ENCODE measurements at regions not wholly inside any gene's neighbourhood (a gene's known extent, or its start where the extent isn't known, plus 50 kb on each side); places are given as distances from the start of the nearest gene placed in this dataset.

GRCh38 chr20:11181966-11182365 lies 508.2 kb upstream of the JAG1 start:
- H3K9me3 ChIP-seq (ENCODE audit: control insufficient read depth in 2 of 2, low read length in 2 of 2), result peaks cover 0 to 4% of the 10 kb centered on the region in 2 donors
- no peak overlapping the region for H3K27ac ChIP-seq (ENCODE audit: low read depth in 2 of 2, low read length in 2 of 2)
- H3K36me3 ChIP-seq (ENCODE audit: control insufficient read depth in 2 of 2, insufficient read depth in 2 of 2, low read length in 2 of 2), result no peaks in the 10 kb centered on the region
- H3K4me3 ChIP-seq (ENCODE audit: low read length in 2 of 2), result no peak overlapping the region
- H3K27me3 ChIP-seq (ENCODE audit: control insufficient read depth in 2 of 2, insufficient read depth in 2 of 2, low read length in 2 of 2), result no peaks in the 10 kb centered on the region
- no peak overlapping the region for H3K9ac ChIP-seq (ENCODE audit: low read depth in 1 of 2, low read length in 2 of 2)
- no peaks in the 10 kb centered on the region for H3K4me1 ChIP-seq (ENCODE audit: control insufficient read depth in 2 of 2, insufficient read depth in 2 of 2, low read length in 2 of 2)

GRCh38 chr20:11182720-11183119 lies 508.9 kb upstream of the JAG1 start:
- Histone ChIP-seq H3K27me3 (ENCODE audit: control insufficient read depth in 2 of 2, insufficient read depth in 2 of 2, low read length in 2 of 2) (no peaks in the 10 kb centered on the region), H3K9ac (ENCODE audit: low read depth in 1 of 2, low read length in 2 of 2) (no peak overlapping the region), H3K27ac (ENCODE audit: low read depth in 2 of 2, low read length in 2 of 2) (no peak overlapping the region), H3K9me3 (ENCODE audit: control insufficient read depth in 2 of 2, low read length in 2 of 2) (peaks cover 0 to 4% of the 10 kb centered on the region in 2 donors), H3K4me1 (ENCODE audit: control insufficient read depth in 2 of 2, insufficient read depth in 2 of 2, low read length in 2 of 2) (no peaks in the 10 kb centered on the region), H3K36me3 (ENCODE audit: control insufficient read depth in 2 of 2, insufficient read depth in 2 of 2, low read length in 2 of 2) (no peaks in the 10 kb centered on the region), H3K4me3 (ENCODE audit: low read length in 2 of 2) (no peak overlapping the region)

GRCh38 chr20:11186301-11187008 lies 512.7 kb upstream of the JAG1 start:
- Histone ChIP-seq H3K27ac (ENCODE audit: low read depth in 2 of 2, low read length in 2 of 2) (no peak overlapping the region), H3K4me1 (ENCODE audit: control insufficient read depth in 2 of 2, insufficient read depth in 2 of 2, low read length in 2 of 2) (no peaks in the 10 kb centered on the region), H3K27me3 (ENCODE audit: control insufficient read depth in 2 of 2, insufficient read depth in 2 of 2, low read length in 2 of 2) (no peaks in the 10 kb centered on the region), H3K9me3 (ENCODE audit: control insufficient read depth in 2 of 2, low read length in 2 of 2) (peaks cover 0 to 4% of the 10 kb centered on the region in 2 donors), H3K9ac (ENCODE audit: low read depth in 1 of 2, low read length in 2 of 2) (no peak overlapping the region), H3K4me3 (ENCODE audit: low read length in 2 of 2) (no peak overlapping the region), H3K36me3 (ENCODE audit: control insufficient read depth in 2 of 2, insufficient read depth in 2 of 2, low read length in 2 of 2) (no peaks in the 10 kb centered on the region)

GRCh38 chr20:11188843-11189603 lies 515.2 kb upstream of the JAG1 start:
- H3K27me3 ChIP-seq (ENCODE audit: control insufficient read depth in 2 of 2, insufficient read depth in 2 of 2, low read length in 2 of 2), result no peaks in the 10 kb centered on the region
- H3K4me1 ChIP-seq (ENCODE audit: control insufficient read depth in 2 of 2, insufficient read depth in 2 of 2, low read length in 2 of 2), result no peaks in the 10 kb centered on the region
- H3K9ac ChIP-seq (ENCODE audit: low read depth in 1 of 2, low read length in 2 of 2), result no peak overlapping the region
- H3K4me3 ChIP-seq (ENCODE audit: low read length in 2 of 2), result no peak overlapping the region
- peaks cover 0 to 4% of the 10 kb centered on the region in 2 donors for H3K9me3 ChIP-seq (ENCODE audit: control insufficient read depth in 2 of 2, low read length in 2 of 2)
- no peak overlapping the region for H3K27ac ChIP-seq (ENCODE audit: low read depth in 2 of 2, low read length in 2 of 2)
- H3K36me3 ChIP-seq (ENCODE audit: control insufficient read depth in 2 of 2, insufficient read depth in 2 of 2, low read length in 2 of 2), result no peaks in the 10 kb centered on the region

- no peak overlapping the region for H3K9ac ChIP-seq (ENCODE audit: low read depth in 1 of 2, low read length in 2 of 2)
- H3K27me3 ChIP-seq (ENCODE audit: control insufficient read depth in 2 of 2, insufficient read depth in 2 of 2, low read length in 2 of 2), result no peaks in the 10 kb centered on the region
- no peaks in the 10 kb centered on the region for H3K36me3 ChIP-seq (ENCODE audit: control insufficient read depth in 2 of 2, insufficient read depth in 2 of 2, low read length in 2 of 2)
- no peak overlapping the region for H3K27ac ChIP-seq (ENCODE audit: low read depth in 2 of 2, low read length in 2 of 2)
- peaks cover 0 to 4% of the 10 kb centered on the region in 2 donors for H3K4me1 ChIP-seq (ENCODE audit: control insufficient read depth in 2 of 2, insufficient read depth in 2 of 2, low read length in 2 of 2)
- no peaks in the 10 kb centered on the region for H3K9me3 ChIP-seq (ENCODE audit: control insufficient read depth in 2 of 2, low read length in 2 of 2)
- H3K4me3 ChIP-seq (ENCODE audit: low read length in 2 of 2), result no peak overlapping the region
These were observed 516.9 kb upstream of the JAG1 start for GRCh38 chr20:11190741-11191140.

GRCh38 chr20:11192106-11192505 lies 518.3 kb upstream of the JAG1 start:
- no peaks in the 10 kb centered on the region for H3K9me3 ChIP-seq (ENCODE audit: control insufficient read depth in 2 of 2, low read length in 2 of 2)
- H3K27ac ChIP-seq (ENCODE audit: low read depth in 2 of 2, low read length in 2 of 2), result no peak overlapping the region
- no peaks in the 10 kb centered on the region for H3K36me3 ChIP-seq (ENCODE audit: control insufficient read depth in 2 of 2, insufficient read depth in 2 of 2, low read length in 2 of 2)
- H3K4me3 ChIP-seq (ENCODE audit: low read length in 2 of 2), result no peak overlapping the region
- H3K4me1 ChIP-seq (ENCODE audit: control insufficient read depth in 2 of 2, insufficient read depth in 2 of 2, low read length in 2 of 2), result peaks cover 0 to 4% of the 10 kb centered on the region in 2 donors
- no peak overlapping the region for H3K9ac ChIP-seq (ENCODE audit: low read depth in 1 of 2, low read length in 2 of 2)
- no peaks in the 10 kb centered on the region for H3K27me3 ChIP-seq (ENCODE audit: control insufficient read depth in 2 of 2, insufficient read depth in 2 of 2, low read length in 2 of 2)

- no peaks in the 10 kb centered on the region for H3K9me3 ChIP-seq (ENCODE audit: control insufficient read depth in 2 of 2, low read length in 2 of 2)
- H3K4me1 ChIP-seq (ENCODE audit: control insufficient read depth in 2 of 2, insufficient read depth in 2 of 2, low read length in 2 of 2), result peaks cover 0 to 4% of the 10 kb centered on the region in 2 donors
- H3K27me3 ChIP-seq (ENCODE audit: control insufficient read depth in 2 of 2, insufficient read depth in 2 of 2, low read length in 2 of 2), result no peaks in the 10 kb centered on the region
- no peak overlapping the region for H3K27ac ChIP-seq (ENCODE audit: low read depth in 2 of 2, low read length in 2 of 2)
- H3K4me3 ChIP-seq (ENCODE audit: low read length in 2 of 2), result no peak overlapping the region
- no peaks in the 10 kb centered on the region for H3K36me3 ChIP-seq (ENCODE audit: control insufficient read depth in 2 of 2, insufficient read depth in 2 of 2, low read length in 2 of 2)
- H3K9ac ChIP-seq (ENCODE audit: low read depth in 1 of 2, low read length in 2 of 2), result no peak overlapping the region
These were observed 519.4 kb upstream of the JAG1 start for GRCh38 chr20:11193241-11193640.

- Histone ChIP-seq H3K4me3 (ENCODE audit: low read length in 2 of 2) (no peak overlapping the region), H3K9ac (ENCODE audit: low read depth in 1 of 2, low read length in 2 of 2) (no peak overlapping the region), H3K36me3 (ENCODE audit: control insufficient read depth in 2 of 2, insufficient read depth in 2 of 2, low read length in 2 of 2) (no peaks in the 10 kb centered on the region), H3K27me3 (ENCODE audit: control insufficient read depth in 2 of 2, insufficient read depth in 2 of 2, low read length in 2 of 2) (no peaks in the 10 kb centered on the region), H3K27ac (ENCODE audit: low read depth in 2 of 2, low read length in 2 of 2) (no peak overlapping the region), H3K4me1 (ENCODE audit: control insufficient read depth in 2 of 2, insufficient read depth in 2 of 2, low read length in 2 of 2) (peaks cover 4 to 6% of the 10 kb centered on the region in 2 donors), H3K9me3 (ENCODE audit: control insufficient read depth in 2 of 2, low read length in 2 of 2) (no peaks in the 10 kb centered on the region)
These were observed 521.4 kb upstream of the JAG1 start for GRCh38 chr20:11195169-11195568.

GRCh38 chr20:11195899-11196558 lies 522.2 kb upstream of the JAG1 start:
- H3K9ac ChIP-seq (ENCODE audit: low read depth in 1 of 2, low read length in 2 of 2), result no peak overlapping the region
- H3K36me3 ChIP-seq (ENCODE audit: control insufficient read depth in 2 of 2, insufficient read depth in 2 of 2, low read length in 2 of 2), result no peaks in the 10 kb centered on the region
- no peaks in the 10 kb centered on the region for H3K9me3 ChIP-seq (ENCODE audit: control insufficient read depth in 2 of 2, low read length in 2 of 2)
- no peak overlapping the region for H3K27ac ChIP-seq (ENCODE audit: low read depth in 2 of 2, low read length in 2 of 2)
- H3K27me3 ChIP-seq (ENCODE audit: control insufficient read depth in 2 of 2, insufficient read depth in 2 of 2, low read length in 2 of 2), result no peaks in the 10 kb centered on the region
- no peak overlapping the region for H3K4me3 ChIP-seq (ENCODE audit: low read length in 2 of 2)
- H3K4me1 ChIP-seq (ENCODE audit: control insufficient read depth in 2 of 2, insufficient read depth in 2 of 2, low read length in 2 of 2), result peaks cover 4 to 6% of the 10 kb centered on the region in 2 donors

- Histone ChIP-seq H3K27me3 (ENCODE audit: control insufficient read depth in 2 of 2, insufficient read depth in 2 of 2, low read length in 2 of 2) (no peaks in the 10 kb centered on the region), H3K4me1 (ENCODE audit: control insufficient read depth in 2 of 2, insufficient read depth in 2 of 2, low read length in 2 of 2) (peaks cover 4 to 6% of the 10 kb centered on the region in 2 donors), H3K4me3 (ENCODE audit: low read length in 2 of 2) (no peak overlapping the region), H3K9ac (ENCODE audit: low read depth in 1 of 2, low read length in 2 of 2) (no peak overlapping the region), H3K27ac (ENCODE audit: low read depth in 2 of 2, low read length in 2 of 2) (no peak overlapping the region), H3K9me3 (ENCODE audit: control insufficient read depth in 2 of 2, low read length in 2 of 2) (no peaks in the 10 kb centered on the region), H3K36me3 (ENCODE audit: control insufficient read depth in 2 of 2, insufficient read depth in 2 of 2, low read length in 2 of 2) (no peaks in the 10 kb centered on the region)
These were observed 524.1 kb upstream of the JAG1 start for GRCh38 chr20:11197851-11198250.
